HepG2 (cell line): ENCODE measurements at regions not wholly inside any gene's neighbourhood (a gene's known extent, or its start where the extent isn't known, plus 50 kb on each side); places are given as distances from the start of the nearest gene placed in this dataset.

ENCODE experiments used
- ATAC-seq: fragments of 200-7000 bp; cut with Tn5 transposase; 3 replicates; pipeline ENCODE4 v1.9.1; 2020; ENCODE audit warnings: mild to moderate bottlenecking, moderate library complexity
- BruUV-seq: library from RNA; stranded (reverse); fragments of 400-500 nt; replicated peaks from 2 replicates; lab custom pipeline; 2021; lab: Mats Ljungman, UMichigan
- CTCF ChIA-PET: fragments of 300-600 bp; formaldehyde crosslinking; extraction: SDS; loops from one replicate; lab custom pipeline; 2021; ENCODE audit warnings: low total read pairs, inconsistent platforms, low intra/inter-chr PET ratio; lab: Yijun Ruan, JAX
- POLR2A ChIA-PET: fragments of 350-600 bp; sonication (Branson Sonifier 250); formaldehyde crosslinking; loops from one replicate; lab custom pipeline; 2020; ENCODE audit warnings: antibody characterized with exemption, inconsistent platforms; lab: Yijun Ruan, JAX
- DNase-seq: peaks from one replicate; pipeline ENCODE4 v3.0.0-alpha.2; 2015; ENCODE audit warnings: low spot score
- FAIRE-seq: peaks from 3 replicates; lab custom pipeline; 2011; peaks lifted over from hg19 to GRCh38; lab: Jason Lieb, UNC
- H2AFZ ChIP-seq: one replicate; pipeline ENCODE4 v1.6.1; 2011; ENCODE audit warnings: low read length, inconsistent platforms
- H3K27ac ChIP-seq: fragments of 300-600 bp; 3 replicates; pipeline ENCODE4 v1.8.0; 2011; ENCODE audit warnings: mixed run types, mild to moderate bottlenecking, mixed read lengths, low read length, inconsistent platforms; ENCODE audit not compliant: insufficient read depth; ENCODE audit errors: extremely low read length
- H3K27me3 ChIP-seq, 2 experiments: fragments of 200-600 bp in 1 of 2; 2 replicates in 1 of 2; 3 replicates in 1 of 2; pipeline versions ENCODE4 v1.6.0 to v1.8.0; 2011; ENCODE audit warnings: low read length in 2 of 2, mild to moderate bottlenecking in 2 of 2, moderate library complexity in 2 of 2, inconsistent platforms in 1 of 2; ENCODE audit not compliant: insufficient read depth in 2 of 2, control insufficient read depth in 1 of 2
- H3K36me3 ChIP-seq, 2 experiments: fragments of 200-600 bp in 1 of 2; replicated peaks in 1 of 2; 2 replicates in 1 of 2; 3 replicates in 1 of 2; pipeline versions ENCODE4 v1.5.1 to v1.8.0; 2011; ENCODE audit warnings: low read length in 2 of 2, inconsistent platforms in 1 of 2; ENCODE audit not compliant: insufficient read depth in 2 of 2, control insufficient read depth in 1 of 2
- H3K4me1 ChIP-seq: 2 replicates; pipeline ENCODE4 v1.5.1; 2012; ENCODE audit warnings: low read length, inconsistent platforms; ENCODE audit not compliant: insufficient read depth
- H3K4me2 ChIP-seq: 2 replicates; pipeline ENCODE4 v1.6.0; 2011; ENCODE audit warnings: low read depth, low read length, inconsistent platforms
- H3K4me3 ChIP-seq, 3 experiments: fragments of 200-600 bp in 1 of 3; sonication (generic), shearing (Covaris generic) in 1 of 3; replicated peaks in 1 of 3; 2 replicates each; pipeline ENCODE4 v1.5.1; 2011 to 2016; ENCODE audit warnings: low read length in 3 of 3, inconsistent platforms in 2 of 3, low read depth in 2 of 3, mild to moderate bottlenecking in 2 of 3, control low read depth in 1 of 3, mixed read lengths in 1 of 3; ENCODE audit not compliant: insufficient read depth in 1 of 3
- H3K79me2 ChIP-seq: one replicate; pipeline ENCODE4 v1.6.1; 2011; ENCODE audit warnings: low read length, inconsistent platforms; ENCODE audit not compliant: insufficient read depth
- H3K9ac ChIP-seq: 2 replicates; pipeline ENCODE4 v1.6.0; 2011; ENCODE audit warnings: mild to moderate bottlenecking, low read depth, low read length, inconsistent platforms; ENCODE audit not compliant: insufficient read depth
- H3K9me3 ChIP-seq: 2 replicates; pipeline ENCODE4 v1.5.1; 2012; ENCODE audit warnings: mild to moderate bottlenecking, low read length
- H4K20me1 ChIP-seq: 2 replicates; pipeline ENCODE4 v1.6.0; 2011; ENCODE audit warnings: inconsistent platforms, mild to moderate bottlenecking, low read length, moderate library complexity; ENCODE audit not compliant: insufficient read depth
- FOXA1 ChIP-seq, 2 experiments: fragments of 450-650 bp in 1 of 2; sonication (generic) in 1 of 2; formaldehyde crosslinking in 1 of 2; IDR thresholded peaks; 2 replicates each; pipeline versions ENCODE4 v1.4.0 to v1.6.1; 2016 to 2020; ENCODE audit warnings: missing genetic modification reagents in 1 of 2
- HES4 ChIP-seq: sonication (generic); formaldehyde crosslinking; IDR thresholded peaks from 2 replicates; pipeline ENCODE4 v1.9.0; 2021; ENCODE audit warnings: mild to moderate bottlenecking, missing genetic modification reagents, borderline replicate concordance
- NCOA1 ChIP-seq: sonication (generic); formaldehyde crosslinking; IDR thresholded peaks from 2 replicates; pipeline ENCODE4 v1.9.0; 2021; ENCODE audit warnings: missing genetic modification reagents
- REST ChIP-seq, 2 experiments: IDR thresholded peaks; 2 replicates each; pipeline ENCODE4 v1.6.1; 2011 to 2012; ENCODE audit warnings: low read length in 2 of 2, borderline replicate concordance in 1 of 2, low read depth in 1 of 2, mild to moderate bottlenecking in 1 of 2, moderate library complexity in 1 of 2
- TBL1XR1 ChIP-seq: fragments of 150-350 bp; IDR thresholded peaks from 2 replicates; pipeline ENCODE4 v1.6.1; 2014; ENCODE audit warnings: borderline replicate concordance, low read length; ENCODE audit not compliant: partially characterized antibody
- ZFYVE20 ChIP-seq: sonication (generic); formaldehyde crosslinking; IDR thresholded peaks from 2 replicates; pipeline ENCODE4 v1.8.0; 2023; ENCODE audit warnings: low read depth, mild to moderate bottlenecking, moderate library complexity, missing genetic modification reagents, borderline replicate concordance
- ZIK1 ChIP-seq: sonication (generic); formaldehyde crosslinking; IDR thresholded peaks from 2 replicates; pipeline ENCODE4 v1.5.0; 2020; ENCODE audit warnings: mild to moderate bottlenecking, low read depth, missing genetic modification reagents, borderline replicate concordance
- ZNF136 ChIP-seq: sonication (generic); formaldehyde crosslinking; IDR thresholded peaks from 2 replicates; pipeline ENCODE4 v1.8.1; 2022; ENCODE audit warnings: low read depth, mild to moderate bottlenecking, moderate library complexity, missing genetic modification reagents
- ZNF260 ChIP-seq: sonication (generic); formaldehyde crosslinking; IDR thresholded peaks from 2 replicates; pipeline ENCODE4 v1.4.0; 2020; ENCODE audit warnings: missing genetic modification reagents, low read depth, mild to moderate bottlenecking, borderline replicate concordance
- ZNF367 ChIP-seq: sonication (generic); formaldehyde crosslinking; IDR thresholded peaks from 2 replicates; pipeline ENCODE4 v1.4.0; 2020; ENCODE audit warnings: missing genetic modification reagents, borderline replicate concordance
- ZNF501 ChIP-seq: sonication (generic); formaldehyde crosslinking; IDR thresholded peaks from 2 replicates; pipeline ENCODE4 v1.5.1; 2020; ENCODE audit warnings: mild to moderate bottlenecking, moderate library complexity, missing genetic modification reagents
- ZNF549 ChIP-seq: sonication (generic); formaldehyde crosslinking; IDR thresholded peaks from 2 replicates; pipeline ENCODE4 v1.5.0; 2020; ENCODE audit warnings: missing genetic modification reagents
- ZNF879 ChIP-seq: sonication (generic); formaldehyde crosslinking; IDR thresholded peaks from 2 replicates; pipeline ENCODE4 v1.8.1; 2023; ENCODE audit warnings: missing genetic modification reagents
- WGBS: methylation state at CpG from one replicate; pipeline ENCODE4 v1.1.6; 2017; ENCODE audit warnings: low lambda C conversion rate; 5-methylcytosine and 5-hydroxymethylcytosine counted together
- in situ Hi-C: cut with HindIII; loops from 2 replicates; pipeline ENCODE4 v1.10.0; 2017; ENCODE audit warnings: low pct_unique_long_range_greater_than_20kb; ENCODE audit not compliant: extremely low pct_ligation_motif_present
- intact Hi-C: fragments of 100-400 bp; cut with micrococcal nuclease; formaldehyde crosslinking; loops from one replicate; pipeline ENCODE4 v1.10.0; 2022; ENCODE audit not compliant: unreplicated experiment
- TF ChIP-seq, protein P1 (sequence below): sonication (generic); formaldehyde crosslinking; IDR thresholded peaks from 2 replicates; pipeline ENCODE4 v1.8.0; 2023; ENCODE audit warnings: mild to moderate bottlenecking, missing genetic modification reagents

GRCh38 chr15:62534996-62535395 is 369.9 kb upstream of the C2CD4B start:
- intact Hi-C loops (no loop called here), in situ Hi-C loops (no loop called here)
- POLR2A ChIA-PET = no interaction called here
- Histone ChIP-seq H3K9me3 (no peaks in the 10 kb centered on the region), H3K9ac (no peak overlapping the region), H4K20me1 (no peaks in the 10 kb centered on the region), H3K27me3 (no peaks in the 10 kb centered on the region), H3K36me3 (no peaks in the 10 kb centered on the region), H3K4me1 (peaks cover 13% of the 10 kb centered on the region), H3K27ac (no peak overlapping the region), H2AFZ (no peak overlapping the region), H3K79me2 (no peaks in the 10 kb centered on the region), H3K4me2 (no peak overlapping the region), H3K4me3 (no peak overlapping the region)
- DNase-seq = no peak
- TF ChIP-seq ZNF367 = no peak
- TF ChIP-seq ZNF501 (CRISPR knock-in tag) = no peak
- no peak for TF ChIP-seq HES4
- TF ChIP-seq NCOA1 = no peak
- no peak for TF ChIP-seq ZFYVE20 (CRISPR knock-in tag)
- TF ChIP-seq ZNF136 (CRISPR knock-in tag) = no peak
- TF ChIP-seq ZIK1 (CRISPR knock-in tag) = no peak
- no peak for TF ChIP-seq ZNF879
- TF ChIP-seq ZNF260 (CRISPR knock-in tag) = no peak
- no peak for TF ChIP-seq ZNF549 (CRISPR knock-in tag)
- no peak for TF ChIP-seq REST (IDR thresholded peaks at IDR 0.05; ENCODE audit: borderline replicate concordance in 1 of 2, low read depth in 1 of 2, low read length in 2 of 2)
- TF ChIP-seq, protein P1, sequence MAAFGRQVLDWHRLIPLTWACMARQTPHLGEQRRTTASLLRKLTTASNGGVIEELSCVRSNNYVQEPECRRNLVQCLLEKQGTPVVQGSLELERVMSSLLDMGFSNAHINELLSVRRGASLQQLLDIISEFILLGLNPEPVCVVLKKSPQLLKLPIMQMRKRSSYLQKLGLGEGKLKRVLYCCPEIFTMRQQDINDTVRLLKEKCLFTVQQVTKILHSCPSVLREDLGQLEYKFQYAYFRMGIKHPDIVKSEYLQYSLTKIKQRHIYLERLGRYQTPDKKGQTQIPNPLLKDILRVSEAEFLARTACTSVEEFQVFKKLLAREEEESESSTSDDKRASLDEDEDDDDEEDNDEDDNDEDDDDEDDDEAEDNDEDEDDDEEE (CRISPR knock-in tag) = no peak
- TF ChIP-seq FOXA1 (IDR thresholded peaks at IDR 0.05) = no peak
- no peak for TF ChIP-seq FOXA1 (CRISPR knock-in tag; IDR thresholded peaks at IDR 0.05)
- TF ChIP-seq TBL1XR1 = no peak
- no peak for ATAC-seq
- CTCF ChIA-PET = no interaction called here
- BruUV-seq = no TSS peak
- 100% methylated on average over 2 of the region's 2 CpGs for WGBS
- FAIRE-seq = no peak
